ENCODE measurements at regions not wholly inside any gene's neighbourhood (a gene's known extent, or its start where the extent isn't known, plus 50 kb on each side); places are given as distances from the start of the nearest gene placed in this dataset.

GRCh38 chr11:126129727-126130671 lies 67.3 kb upstream of the CDON start:
- DNase-seq (ENCODE audit: low read depth, low spot score), result peak; percentile 62

- no peak for DNase-seq (ENCODE audit: low read depth, low spot score)
Observed at GRCh38 chr11:126127898-126128297, 65.2 kb upstream of the CDON start.

GRCh38 chr11:126127284-126127845 lies 64.7 kb upstream of the CDON start:
- DNase-seq (ENCODE audit: low read depth, low spot score), result no peak

GRCh38 chr11:126124231-126124661 lies 61.6 kb upstream of the CDON start:
- DNase-seq (ENCODE audit: low read depth, low spot score), result no peak

GRCh38 chr11:126123686-126124085 lies 61.0 kb upstream of the CDON start:
- DNase-seq (ENCODE audit: low read depth, low spot score), result no peak

GRCh38 chr11:126122863-126123262 lies 60.2 kb upstream of the CDON start:
- no peak for DNase-seq (ENCODE audit: low read depth, low spot score)

GRCh38 chr11:126121296-126121695 lies 58.6 kb upstream of the CDON start:
- no peak for DNase-seq (ENCODE audit: low read depth, low spot score)

GRCh38 chr11:126118806-126119205 lies 56.1 kb upstream of the CDON start:
- DNase-seq (ENCODE audit: low read depth, low spot score), result no peak

GRCh38 chr11:126115816-126116331 lies 53.2 kb upstream of the CDON start:
- peak; percentile 66 for DNase-seq (ENCODE audit: low read depth, low spot score)

- no peak for DNase-seq (ENCODE audit: low read depth, low spot score)
Observed at GRCh38 chr11:126115127-126115495, 52.4 kb upstream of the CDON start.

- no peak for DNase-seq (ENCODE audit: low read depth, low spot score)
Observed at GRCh38 chr11:126114486-126115126, 51.9 kb upstream of the CDON start.

- DNase-seq (ENCODE audit: low read depth, low spot score), result no peak
Observed at GRCh38 chr11:126113963-126114362, 51.3 kb upstream of the CDON start.

GRCh38 chr11:126113515-126113957 lies 50.9 kb upstream of the CDON start:
- DNase-seq (ENCODE audit: low read depth, low spot score), result peak; percentile 62

- no peak for DNase-seq (ENCODE audit: low read depth, low spot score)
Observed at GRCh38 chr11:126113012-126113411, 50.3 kb upstream of the CDON start.

GRCh38 chr11:126112547-126112946 lies 49.9 kb upstream of the CDON start:
- no peak for DNase-seq (ENCODE audit: low read depth, low spot score)

Measured in ELF-1 (cell line).